ENCODE measurements at regions not wholly inside any gene's neighbourhood (a gene's known extent, or its start where the extent isn't known, plus 50 kb on each side); places are given as distances from the start of the nearest gene placed in this dataset.
A peak's percentile ranks its signal among the peaks of the same experiment; 100 is the strongest.

DNA sequence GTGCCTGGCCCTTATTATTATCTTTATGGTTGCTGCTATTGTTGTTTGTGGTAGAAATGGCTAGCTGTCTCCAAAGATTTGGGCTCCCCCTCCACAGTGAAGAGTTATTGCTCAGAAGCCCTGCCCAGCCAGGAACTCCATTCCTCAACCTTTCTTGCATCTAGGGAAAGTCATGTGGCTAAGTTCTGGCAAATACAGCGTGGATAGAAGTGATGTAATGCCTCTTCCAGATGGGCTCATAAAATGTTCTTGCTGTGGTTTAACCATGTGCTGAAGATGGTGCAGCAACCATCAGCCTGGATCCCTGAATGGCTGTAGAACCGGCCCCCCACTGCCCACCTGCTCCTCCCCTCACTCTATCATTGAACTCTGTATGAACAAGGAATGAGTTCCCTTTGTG is 203.5 kb upstream of the E2F8 start:
- Histone ChIP-seq H3K9ac (ENCODE audit: low read length) (no peak overlapping the region), H3K9me3 (ENCODE audit: insufficient read depth, low read depth, low read length) (no peaks in the 10 kb centered on the region), H3K36me3 (ENCODE audit: insufficient read depth, low read length) (no peaks in the 10 kb centered on the region), H3K79me2 (ENCODE audit: insufficient read depth, low read length) (no peaks in the 10 kb centered on the region), H3K4me2 (ENCODE audit: low read length) (no peak overlapping the region), H3K4me3 (ENCODE audit: insufficient read depth, low read depth, low read length) (no peak overlapping the region), H3K4me1 (ENCODE audit: insufficient read depth, low read length) (peaks cover 21% of the 10 kb centered on the region), H3K27ac (ENCODE audit: low read depth, low read length) (no peak overlapping the region), H4K20me1 (ENCODE audit: insufficient read depth, low read length) (no peaks in the 10 kb centered on the region), H3K27me3 (ENCODE audit: insufficient read depth, low read length) (peaks cover 9% of the 10 kb centered on the region), H2AFZ (ENCODE audit: low read depth, low read length) (no peak overlapping the region)
- no peak for DNase-seq (ENCODE audit: low read depth)
- no peaks in the 10 kb centered on the region for H3K36me3 Mint-ChIP-seq (ENCODE audit: low read depth, unreplicated experiment)
- no peak overlapping the region for H3K4me3 Mint-ChIP-seq (ENCODE audit: unreplicated experiment)
- peaks cover 16% of the 10 kb centered on the region for H3K4me1 Mint-ChIP-seq (ENCODE audit: low read depth, unreplicated experiment)
- peaks cover 22% of the 10 kb centered on the region for H3K27me3 Mint-ChIP-seq (ENCODE audit: low read depth, unreplicated experiment)
- TF ChIP-seq EZH2 (IDR thresholded peaks at IDR 0.05; ENCODE audit: insufficient read depth, low read length) (no peak), CTCF (IDR thresholded peaks at IDR 0.05; ENCODE audit: insufficient read depth, low read depth, low read length) (no peak)
- peaks cover 3% of the 10 kb centered on the region for H3K9me3 Mint-ChIP-seq (ENCODE audit: unreplicated experiment)
- FAIRE-seq = no peak
- H3K27ac Mint-ChIP-seq (ENCODE audit: unreplicated experiment) = no peak overlapping the region

DNA sequence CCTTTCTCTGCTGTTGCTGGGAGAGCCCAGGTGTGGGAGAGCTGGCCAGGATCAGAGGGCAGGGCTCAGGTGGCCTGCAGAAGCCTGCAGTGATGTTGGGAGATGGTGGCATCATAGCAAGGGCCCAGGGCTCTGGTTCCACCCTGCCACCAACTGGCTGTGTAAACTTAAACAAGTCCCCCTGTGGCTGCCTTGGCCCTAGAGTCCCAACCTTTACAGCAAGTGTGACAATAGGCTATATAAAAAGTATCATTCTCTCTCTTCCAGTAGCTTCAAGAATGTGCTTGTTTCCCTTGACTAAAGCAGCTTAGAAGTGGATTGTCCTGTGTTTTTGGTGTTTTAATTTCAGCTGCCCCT is 201.8 kb upstream of the E2F8 start:
- peaks cover 18% of the 10 kb centered on the region for H3K27me3 Mint-ChIP-seq (ENCODE audit: low read depth, unreplicated experiment)

More for the DNA sequence above, 201.8 kb upstream of the E2F8 start:
- H3K36me3 ChIP-seq (ENCODE audit: insufficient read depth, low read length) = no peaks in the 10 kb centered on the region
- TF ChIP-seq CTCF (IDR thresholded peaks at IDR 0.05; ENCODE audit: insufficient read depth, low read depth, low read length) (no peak), EZH2 (IDR thresholded peaks at IDR 0.05; ENCODE audit: insufficient read depth, low read length) (no peak)
- no peaks in the 10 kb centered on the region for H3K36me3 Mint-ChIP-seq (ENCODE audit: low read depth, unreplicated experiment)
- no peak for DNase-seq (ENCODE audit: low read depth)
- H3K27ac Mint-ChIP-seq (ENCODE audit: unreplicated experiment) = peak overlapping the region; percentile 78
- H3K4me3 ChIP-seq (ENCODE audit: insufficient read depth, low read depth, low read length) = no peak overlapping the region
- no peak overlapping the region for H2AFZ ChIP-seq (ENCODE audit: low read depth, low read length)
- peaks cover 16% of the 10 kb centered on the region for H3K4me1 Mint-ChIP-seq (ENCODE audit: low read depth, unreplicated experiment)
- no peak for FAIRE-seq
- H3K27me3 ChIP-seq (ENCODE audit: insufficient read depth, low read length) = peaks cover 9% of the 10 kb centered on the region
- H3K27ac ChIP-seq (ENCODE audit: low read depth, low read length) = peak overlapping the region; percentile 65
- H3K4me3 Mint-ChIP-seq (ENCODE audit: unreplicated experiment) = no peak overlapping the region
- peaks cover 3% of the 10 kb centered on the region for H3K9me3 Mint-ChIP-seq (ENCODE audit: unreplicated experiment)
- peaks cover 25% of the 10 kb centered on the region for H3K4me1 ChIP-seq (ENCODE audit: insufficient read depth, low read length)
- no peak overlapping the region for H3K9ac ChIP-seq (ENCODE audit: low read length)
- H3K79me2 ChIP-seq (ENCODE audit: insufficient read depth, low read length) = no peaks in the 10 kb centered on the region
- H4K20me1 ChIP-seq (ENCODE audit: insufficient read depth, low read length) = no peaks in the 10 kb centered on the region
- no peaks in the 10 kb centered on the region for H3K9me3 ChIP-seq (ENCODE audit: insufficient read depth, low read depth, low read length)
- H3K4me2 ChIP-seq (ENCODE audit: low read length) = peak overlapping the region; percentile 76
